GM23338 (cell line): ENCODE measurements at regions not wholly inside any gene's neighbourhood (a gene's known extent, or its start where the extent isn't known, plus 50 kb on each side); places are given as distances from the start of the nearest gene placed in this dataset.

ENCODE experiments used
- ATAC-seq: fragments of 200-7000 bp; cut with Tn5 transposase; 3 replicates; pipeline ENCODE4 v1.9.1; 2020
- DNase-seq: peaks from one replicate; pipeline ENCODE4 v3.0.0-alpha.2; 2015; ENCODE audit warnings: low spot score
- H2AFZ ChIP-seq: fragments of 200-600 bp; sonication (generic); 2 replicates; pipeline ENCODE4 v1.8.0; 2016; ENCODE audit warnings: antibody characterized with exemption, mild to moderate bottlenecking, moderate library complexity
- H3F3A ChIP-seq: fragments of 200-600 bp; sonication (generic); replicated peaks from 2 replicates; pipeline ENCODE4 v1.8.0; 2017; ENCODE audit warnings: antibody characterized with exemption, mixed run types, low read depth
- H3K27ac ChIP-seq: fragments of 200-600 bp; sonication (generic); 2 replicates; pipeline ENCODE4 v1.6.1; 2016; ENCODE audit warnings: low read depth
- H3K27me3 ChIP-seq: fragments of 200-600 bp; sonication (generic); 2 replicates; pipeline ENCODE4 v1.8.0; 2016; ENCODE audit warnings: mild to moderate bottlenecking, mixed run types, moderate library complexity; ENCODE audit not compliant: insufficient read depth
- H3K36me3 ChIP-seq: fragments of 200-600 bp; sonication (generic); 2 replicates; pipeline ENCODE4 v1.8.0; 2016; ENCODE audit warnings: mild to moderate bottlenecking; ENCODE audit not compliant: insufficient read depth
- H3K4me1 ChIP-seq: fragments of 200-600 bp; sonication (generic); 2 replicates; pipeline ENCODE4 v1.8.0; 2016; ENCODE audit warnings: mild to moderate bottlenecking, moderate library complexity; ENCODE audit not compliant: insufficient read depth
- H3K4me2 ChIP-seq: fragments of 200-600 bp; sonication (generic); 2 replicates; pipeline ENCODE4 v1.7.1; 2017; ENCODE audit warnings: mixed run types
- H3K4me3 ChIP-seq: fragments of 200-600 bp; sonication (generic); 2 replicates; pipeline ENCODE4 v1.6.1; 2016; ENCODE audit warnings: mixed run types
- H3K79me2 ChIP-seq: fragments of 200-600 bp; sonication (generic); replicated peaks from 2 replicates; pipeline ENCODE4 v1.8.0; 2017; ENCODE audit warnings: mild to moderate bottlenecking; ENCODE audit not compliant: insufficient read depth
- H3K9me2 ChIP-seq: fragments of 200-600 bp; sonication (generic); 2 replicates; pipeline ENCODE4 v1.8.0; 2017; ENCODE audit not compliant: insufficient read depth
- H4K20me1 ChIP-seq: fragments of 200-600 bp; sonication (generic); replicated peaks from 2 replicates; pipeline ENCODE4 v1.8.0; 2017; ENCODE audit warnings: mild to moderate bottlenecking; ENCODE audit not compliant: insufficient read depth
- H3K27ac Mint-ChIP-seq: 2 replicates; pipeline ENCODE4 v1.8.0; 2020; ENCODE audit warnings: inconsistent platforms, mild to moderate bottlenecking, moderate library complexity, mixed read lengths
- H3K27me3 Mint-ChIP-seq: 3 replicates; pipeline ENCODE4 v1.8.0; 2022; ENCODE audit warnings: low read depth, mild to moderate bottlenecking, moderate library complexity, mixed read lengths, inconsistent platforms; ENCODE audit not compliant: insufficient read depth, poor library complexity
- H3K36me3 Mint-ChIP-seq: 3 replicates; pipeline ENCODE4 v1.8.0; 2021; ENCODE audit warnings: low read depth, mild to moderate bottlenecking, inconsistent platforms, moderate library complexity, mixed read lengths
- H3K4me1 Mint-ChIP-seq: 3 replicates; pipeline ENCODE4 v1.8.0; 2020; ENCODE audit warnings: mild to moderate bottlenecking, inconsistent platforms, mixed read lengths
- H3K4me3 Mint-ChIP-seq: 3 replicates; pipeline ENCODE4 v1.8.0; 2021; ENCODE audit warnings: moderate library complexity, mild to moderate bottlenecking, inconsistent platforms, mixed read lengths
- H3K9me3 Mint-ChIP-seq: 3 replicates; pipeline ENCODE4 v1.8.0; 2020; ENCODE audit warnings: moderate library complexity, mild to moderate bottlenecking, inconsistent platforms, mixed read lengths
- CREB1 ChIP-seq: fragments of 250-450 bp; sonication (Bioruptor Pico); IDR thresholded peaks from 2 replicates; pipeline ENCODE4 v1.5.0; 2020; ENCODE audit warnings: low read depth, mild to moderate bottlenecking, moderate library complexity
- CTCF ChIP-seq, 2 experiments: fragments of 200-600 bp in 1 of 2; sonication (generic) in 1 of 2; conservative IDR thresholded peaks; 2 replicates each; pipeline versions ENCODE4 v1.5.1 to v1.6.1; 2016 to 2017; ENCODE audit warnings: antibody characterized with exemption in 2 of 2, low read depth in 2 of 2, mild to moderate bottlenecking in 2 of 2, moderate library complexity in 1 of 2
- ETS1 ChIP-seq: IDR thresholded peaks from 2 replicates; pipeline ENCODE4 v1.6.1; 2016; ENCODE audit warnings: antibody characterized with exemption
- EZH2 ChIP-seq: fragments of 200-600 bp; sonication (generic); IDR thresholded peaks from one replicate; pipeline ENCODE4 v1.8.0; 2017; ENCODE audit warnings: antibody characterized with exemption, mild to moderate bottlenecking, low read depth; ENCODE audit not compliant: unreplicated experiment
- EZH2phosphoT487 ChIP-seq: fragments of 200-600 bp; sonication (generic); IDR thresholded peaks from one replicate; pipeline ENCODE4 v1.8.1; 2018; ENCODE audit warnings: antibody characterized with exemption; ENCODE audit not compliant: unreplicated experiment
- JUNB ChIP-seq: IDR thresholded peaks from one replicate; pipeline ENCODE4 v1.6.1; 2016; ENCODE audit warnings: antibody characterized with exemption; ENCODE audit not compliant: unreplicated experiment
- NANOG ChIP-seq: IDR thresholded peaks from 2 replicates; pipeline ENCODE4 v1.6.1; 2016; ENCODE audit warnings: antibody characterized with exemption, borderline replicate concordance
- POLR2AphosphoS5 ChIP-seq: IDR thresholded peaks from 2 replicates; pipeline ENCODE4 v1.6.1; 2016; ENCODE audit warnings: antibody characterized with exemption, low read depth
- REST ChIP-seq: IDR thresholded peaks from one replicate; pipeline ENCODE4 v1.6.1; 2018; ENCODE audit warnings: antibody characterized with exemption; ENCODE audit not compliant: unreplicated experiment
- STAT1 ChIP-seq: IDR thresholded peaks from one replicate; pipeline ENCODE4 v1.6.1; 2016; ENCODE audit warnings: antibody characterized with exemption; ENCODE audit not compliant: unreplicated experiment
- ZNF114 ChIP-seq: fragments of 250-450 bp; sonication (Bioruptor Pico); IDR thresholded peaks from 2 replicates; pipeline ENCODE4 v1.5.0; 2020; ENCODE audit warnings: mild to moderate bottlenecking, moderate library complexity
- ZNF331 ChIP-seq: fragments of 250-450 bp; sonication (Bioruptor Pico); IDR thresholded peaks from 2 replicates; pipeline ENCODE4 v1.5.0; 2020; ENCODE audit warnings: low read depth, mild to moderate bottlenecking, moderate library complexity
- ZNF462 ChIP-seq: fragments of 250-450 bp; sonication (Bioruptor Pico); IDR thresholded peaks from 2 replicates; pipeline ENCODE4 v1.5.0; 2020; ENCODE audit warnings: mild to moderate bottlenecking, moderate library complexity

DNA sequence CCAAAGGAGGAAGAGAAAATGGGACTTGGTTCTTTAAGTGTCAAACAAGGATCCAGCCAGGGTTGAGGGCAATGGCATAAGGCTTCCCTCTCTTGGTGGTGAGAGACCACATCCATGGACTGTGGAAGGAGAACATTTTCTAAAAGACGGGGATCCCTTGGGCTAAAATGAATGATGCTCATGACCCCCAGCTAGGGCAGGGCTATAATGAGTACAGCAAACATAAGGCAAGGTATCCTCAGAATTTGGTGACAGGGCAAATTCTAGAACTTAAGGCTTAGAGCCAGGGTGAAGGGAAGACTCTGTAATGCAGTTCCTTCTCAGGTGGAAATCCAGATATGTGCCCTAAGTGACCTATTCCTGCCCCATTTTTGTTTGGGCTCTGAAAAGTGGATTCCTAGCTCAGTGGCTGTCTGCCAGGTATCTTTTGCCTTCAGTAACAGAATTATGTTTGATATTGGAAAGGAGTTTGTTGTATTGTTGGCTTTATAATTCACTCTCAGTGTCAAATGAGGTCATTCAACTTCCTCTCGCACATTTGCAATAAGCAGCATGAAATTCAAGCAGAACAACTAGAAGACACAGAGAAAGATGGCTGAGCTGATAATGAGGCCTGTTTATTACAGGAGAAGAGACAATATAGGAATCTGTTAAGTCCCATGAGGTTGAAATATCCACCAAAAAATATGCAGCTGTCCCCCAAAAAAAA lies 76.8 kb downstream of the DAD1 start:
- no peaks in the 10 kb centered on the region for H3K27me3 Mint-ChIP-seq
- no peaks in the 10 kb centered on the region for H4K20me1 ChIP-seq
- ATAC-seq (no peak), DNase-seq (no peak)
- no peak overlapping the region for H3K4me3 ChIP-seq
- no peaks in the 10 kb centered on the region for H3K79me2 ChIP-seq
- H3K36me3 Mint-ChIP-seq, result no peaks in the 10 kb centered on the region
- no peak overlapping the region for H3K27ac Mint-ChIP-seq
- no peaks in the 10 kb centered on the region for H3F3A ChIP-seq
- no peaks in the 10 kb centered on the region for H3K9me3 Mint-ChIP-seq
- 0 out of 2 replicates have a peak, but pooled peaks cover 7% of the 10 kb centered on the region for H3K9me2 ChIP-seq
- H3K4me2 ChIP-seq, result no peak overlapping the region
- H3K36me3 ChIP-seq, result no peaks in the 10 kb centered on the region
- no peak overlapping the region for H3K27ac ChIP-seq
- no peak for TF ChIP-seq JUNB
- no peak for TF ChIP-seq POLR2AphosphoS5
- no peak for TF ChIP-seq CREB1 (CRISPR knock-in tag)
- TF ChIP-seq ZNF462 (CRISPR knock-in tag), result no peak
- no peak for TF ChIP-seq STAT1
- no peak for TF ChIP-seq ZNF114 (CRISPR knock-in tag)
- no peak for TF ChIP-seq ETS1
- TF ChIP-seq CTCF (conservative IDR thresholded peaks at IDR 0.05; ENCODE audit: low read depth in 2 of 2), result no peak
- TF ChIP-seq REST, result no peak
- no peak for TF ChIP-seq ZNF331
- no peak for TF ChIP-seq EZH2
- TF ChIP-seq EZH2phosphoT487, result no peak
- no peak for TF ChIP-seq NANOG
- H3K27me3 ChIP-seq, result no peaks in the 10 kb centered on the region
- H2AFZ ChIP-seq, result no peak overlapping the region
- no peak overlapping the region for H3K4me3 Mint-ChIP-seq
- H3K4me1 Mint-ChIP-seq, result peaks cover 40% of the 10 kb centered on the region
- H3K4me1 ChIP-seq, result peaks cover 26% of the 10 kb centered on the region
